ENCODE measurements at regions not wholly inside any gene's neighbourhood (a gene's known extent, or its start where the extent isn't known, plus 50 kb on each side); places are given as distances from the start of the nearest gene placed in this dataset.
A peak's percentile ranks its signal among the peaks of the same experiment; 100 is the strongest.
"Not testable (repeated sequence)": the region's sequence is repeated elsewhere in the genome, so short reads cannot be mapped to it uniquely, and the experiment has no call there.

DNA sequence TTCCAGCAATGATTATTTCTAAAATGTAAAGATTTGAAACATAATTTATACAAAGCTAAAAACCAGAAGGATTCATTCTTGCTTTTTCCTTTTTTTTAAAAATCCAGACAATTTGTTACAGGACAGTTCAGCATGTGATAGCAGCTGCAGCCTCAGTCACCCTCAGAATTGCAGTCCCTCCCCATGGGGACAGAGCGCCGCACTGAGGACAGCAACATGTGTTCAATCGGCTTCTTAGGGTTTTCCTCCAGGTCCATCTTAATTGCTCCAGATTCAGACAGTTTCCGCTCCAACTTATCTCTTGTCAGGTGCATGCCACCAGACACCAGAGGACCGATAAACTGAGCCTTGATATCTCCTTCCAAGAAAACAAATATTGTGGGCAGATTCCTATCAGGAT lies 134.9 kb upstream of the TBC1D5 start:
- H3K4me3 Mint-ChIP-seq, result no peak overlapping the region
- H3K27ac Mint-ChIP-seq (ENCODE audit: unreplicated experiment), result no peak overlapping the region
- H3K27me3 Mint-ChIP-seq (ENCODE audit: low read depth), result no peaks in the 10 kb centered on the region
- H3K4me1 Mint-ChIP-seq, result no peaks in the 10 kb centered on the region
- DNase-seq (ENCODE audit: low read depth, low spot score), result no peak
- peaks cover 15% of the 10 kb centered on the region for H3K36me3 Mint-ChIP-seq (ENCODE audit: low read depth)
- peaks cover 2% of the 10 kb centered on the region for H3K9me3 Mint-ChIP-seq
- TF ChIP-seq, protein P1, sequence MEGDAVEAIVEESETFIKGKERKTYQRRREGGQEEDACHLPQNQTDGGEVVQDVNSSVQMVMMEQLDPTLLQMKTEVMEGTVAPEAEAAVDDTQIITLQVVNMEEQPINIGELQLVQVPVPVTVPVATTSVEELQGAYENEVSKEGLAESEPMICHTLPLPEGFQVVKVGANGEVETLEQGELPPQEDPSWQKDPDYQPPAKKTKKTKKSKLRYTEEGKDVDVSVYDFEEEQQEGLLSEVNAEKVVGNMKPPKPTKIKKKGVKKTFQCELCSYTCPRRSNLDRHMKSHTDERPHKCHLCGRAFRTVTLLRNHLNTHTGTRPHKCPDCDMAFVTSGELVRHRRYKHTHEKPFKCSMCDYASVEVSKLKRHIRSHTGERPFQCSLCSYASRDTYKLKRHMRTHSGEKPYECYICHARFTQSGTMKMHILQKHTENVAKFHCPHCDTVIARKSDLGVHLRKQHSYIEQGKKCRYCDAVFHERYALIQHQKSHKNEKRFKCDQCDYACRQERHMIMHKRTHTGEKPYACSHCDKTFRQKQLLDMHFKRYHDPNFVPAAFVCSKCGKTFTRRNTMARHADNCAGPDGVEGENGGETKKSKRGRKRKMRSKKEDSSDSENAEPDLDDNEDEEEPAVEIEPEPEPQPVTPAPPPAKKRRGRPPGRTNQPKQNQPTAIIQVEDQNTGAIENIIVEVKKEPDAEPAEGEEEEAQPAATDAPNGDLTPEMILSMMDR (conservative IDR thresholded peaks at IDR 0.05), result no peak

DNA sequence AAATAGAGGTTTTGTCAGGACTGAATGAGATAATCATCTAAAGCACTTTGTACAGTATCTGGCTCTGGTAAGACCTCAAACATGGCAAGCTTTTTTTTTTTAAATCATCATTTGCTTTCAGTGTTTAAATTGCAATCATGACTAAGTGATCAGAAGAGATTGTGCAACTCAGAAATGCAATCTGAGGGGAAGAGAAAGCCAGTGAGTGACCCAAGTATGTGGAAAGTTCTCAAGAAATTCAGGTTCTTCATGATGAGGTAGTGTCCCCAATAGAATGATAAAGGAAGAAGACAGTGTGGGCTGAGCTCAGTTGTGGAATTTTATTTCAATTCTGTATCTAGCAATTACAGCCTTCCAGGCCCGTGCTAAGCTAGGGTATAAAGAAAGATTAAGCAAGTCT lies 132.2 kb upstream of the TBC1D5 start:
- TF ChIP-seq, protein P1 (conservative IDR thresholded peaks at IDR 0.05), result no peak
- Mint-ChIP-seq H3K4me3 (no peak overlapping the region), H3K27ac (ENCODE audit: unreplicated experiment) (no peak overlapping the region), H3K4me1 (no peaks in the 10 kb centered on the region), H3K36me3 (ENCODE audit: low read depth) (peaks cover 17% of the 10 kb centered on the region), H3K27me3 (ENCODE audit: low read depth) (no peaks in the 10 kb centered on the region), H3K9me3 (peaks cover 9% of the 10 kb centered on the region)
- no peak for DNase-seq (ENCODE audit: low read depth, low spot score)

DNA sequence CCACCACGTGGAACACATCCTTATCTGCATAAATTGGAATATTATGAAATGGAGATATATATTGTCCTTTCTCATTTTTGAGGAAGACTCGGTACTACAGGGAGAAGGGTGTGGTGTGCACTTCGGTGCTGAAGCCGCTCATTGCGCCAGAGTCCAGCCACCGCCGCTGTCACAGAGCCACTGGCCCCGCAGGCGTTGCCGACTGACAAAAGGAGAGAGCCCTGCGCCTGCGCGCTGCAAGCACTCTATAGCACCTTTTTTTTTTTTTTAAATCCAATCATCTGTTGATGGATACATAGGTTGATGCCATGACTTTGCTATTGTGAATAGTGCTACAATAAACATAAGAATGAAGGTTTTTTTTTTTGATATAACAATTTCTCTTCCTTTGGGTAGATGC lies 130.0 kb upstream of the TBC1D5 start:
- Mint-ChIP-seq H3K4me3 (no peak overlapping the region), H3K27me3 (ENCODE audit: low read depth) (no peaks in the 10 kb centered on the region), H3K4me1 (peaks cover 3% of the 10 kb centered on the region), H3K36me3 (ENCODE audit: low read depth) (peaks cover 27% of the 10 kb centered on the region), H3K27ac (ENCODE audit: unreplicated experiment) (no peak overlapping the region), H3K9me3 (peaks cover 9% of the 10 kb centered on the region)
- TF ChIP-seq, protein P1 (conservative IDR thresholded peaks at IDR 0.05), result no peak
- DNase-seq (ENCODE audit: low read depth, low spot score), result no peak

DNA sequence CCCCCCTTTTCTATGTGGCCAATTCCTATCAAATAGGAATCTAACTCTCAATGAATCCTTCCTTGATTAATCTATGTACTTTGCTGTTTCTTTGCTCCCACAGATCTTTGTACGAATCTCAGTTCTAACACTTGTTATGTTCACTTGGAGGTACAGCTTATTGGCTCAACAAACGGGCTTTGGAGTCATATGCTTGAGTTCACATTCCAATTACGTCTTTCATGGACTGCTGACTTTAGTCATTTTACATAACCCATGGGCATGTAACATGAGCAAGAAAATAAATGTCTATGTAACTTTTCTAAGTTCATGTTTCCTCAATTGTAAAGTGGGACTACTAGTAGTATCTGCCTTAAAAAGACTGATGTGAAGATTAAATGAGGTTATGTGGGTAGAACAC lies 123.2 kb upstream of the TBC1D5 start:
- H3K4me1 Mint-ChIP-seq, result peaks cover 28% of the 10 kb centered on the region
- TF ChIP-seq, protein P1 (conservative IDR thresholded peaks at IDR 0.05), result no peak
- peaks cover under 1% of the 10 kb centered on the region for H3K9me3 Mint-ChIP-seq
- no peak for DNase-seq (ENCODE audit: low read depth, low spot score)
- H3K36me3 Mint-ChIP-seq (ENCODE audit: low read depth), result peaks cover 46% of the 10 kb centered on the region
- no peak overlapping the region for H3K4me3 Mint-ChIP-seq
- H3K27me3 Mint-ChIP-seq (ENCODE audit: low read depth), result no peaks in the 10 kb centered on the region
- no peak overlapping the region for H3K27ac Mint-ChIP-seq (ENCODE audit: unreplicated experiment)

DNA sequence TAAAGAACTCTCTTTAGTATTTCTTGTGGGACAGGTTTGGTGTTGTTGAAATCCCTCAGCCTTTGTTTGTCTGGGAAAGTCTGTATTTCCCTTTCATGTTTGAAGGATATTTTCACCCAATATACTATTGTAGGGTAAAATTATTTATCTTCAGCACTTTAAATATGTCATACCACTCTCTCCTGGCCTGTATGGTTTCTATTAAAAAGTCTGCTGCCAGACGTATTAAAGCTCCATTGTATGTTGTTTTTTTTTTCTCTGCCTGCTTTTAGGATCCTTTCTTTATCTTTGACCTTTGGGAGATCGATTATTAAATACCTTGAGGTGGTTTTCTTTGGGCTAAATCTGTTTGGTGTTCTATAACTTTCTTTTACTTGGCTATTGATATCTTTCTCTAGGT lies 119.0 kb upstream of the TBC1D5 start:
- Mint-ChIP-seq H3K9me3 (peaks cover 6% of the 10 kb centered on the region), H3K36me3 (ENCODE audit: low read depth) (peaks cover 29% of the 10 kb centered on the region), H3K27me3 (ENCODE audit: low read depth) (no peaks in the 10 kb centered on the region), H3K4me3 (peak overlapping the region; percentile 89), H3K27ac (ENCODE audit: unreplicated experiment) (peak overlapping the region; percentile 98), H3K4me1 (peaks cover 25% of the 10 kb centered on the region)
- TF ChIP-seq, protein P1 (conservative IDR thresholded peaks at IDR 0.05), result no peak
- no peak for DNase-seq (ENCODE audit: low read depth, low spot score)

DNA sequence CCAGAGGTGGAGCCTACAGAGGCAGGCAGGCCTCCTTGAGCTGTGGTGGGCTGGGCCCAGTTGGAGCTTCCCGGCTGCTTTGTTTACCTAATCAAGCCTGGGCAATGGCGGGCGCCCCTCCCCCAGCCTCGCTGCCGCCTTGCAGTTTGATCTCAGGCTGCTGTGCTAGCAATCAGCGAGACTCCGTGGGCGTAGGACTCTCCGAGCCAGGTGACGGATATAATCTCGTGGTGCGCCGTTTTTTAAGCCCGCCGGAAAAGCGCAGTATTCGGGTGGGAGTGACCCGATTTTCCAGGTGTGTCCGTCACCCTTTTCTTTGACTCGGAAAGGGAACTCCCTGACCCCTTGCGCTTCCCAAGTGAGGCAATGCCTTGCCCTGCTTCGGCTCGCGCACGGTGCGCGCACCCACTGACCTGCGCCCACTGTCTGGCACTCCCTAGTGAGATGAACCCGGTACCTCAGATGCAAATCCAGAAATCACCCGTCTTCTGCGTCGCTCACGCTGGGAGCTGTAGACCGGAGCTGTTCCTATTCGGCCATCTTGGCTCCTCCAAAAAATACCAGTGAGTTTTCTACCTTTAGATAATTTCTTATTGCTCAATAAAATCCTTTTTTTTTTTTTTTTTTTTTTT lies 118.5 kb upstream of the TBC1D5 start:
- Mint-ChIP-seq H3K36me3 (ENCODE audit: low read depth) (peaks cover 26% of the 10 kb centered on the region), H3K27ac (ENCODE audit: unreplicated experiment) (peak overlapping the region; percentile 99), H3K9me3 (peaks cover 11% of the 10 kb centered on the region), H3K4me1 (peaks cover 25% of the 10 kb centered on the region), H3K4me3 (peak overlapping the region; percentile 89)
- DNase-seq (ENCODE audit: low read depth, low spot score), result peak; percentile 19
- H3K27me3 Mint-ChIP-seq (ENCODE audit: low read depth), result not testable (repeated sequence)
